Neural cell (in vitro differentiated cells): ENCODE measurements at regions not wholly inside any gene's neighbourhood (a gene's known extent, or its start where the extent isn't known, plus 50 kb on each side); places are given as distances from the start of the nearest gene placed in this dataset.

Experiments used
- H2AFZ ChIP-seq: fragments of 200-600, 300-800 bp; sonication (generic), shearing (Covaris generic); 2 replicates; pipeline ENCODE4 v1.6.0; 2014; ENCODE audit warnings: low read depth, mild to moderate bottlenecking, antibody characterized with exemption, low read length, moderate library complexity
- H3F3A ChIP-seq: fragments of 200-600 bp; shearing (Covaris generic); 2 replicates; pipeline ENCODE4 v1.6.1; 2016; ENCODE audit warnings: mild to moderate bottlenecking, moderate library complexity, mixed read lengths, antibody characterized with exemption, low read length; ENCODE audit not compliant: insufficient read depth, poor library complexity, severe bottlenecking
- H3K27ac ChIP-seq: fragments of 200-600, 300-800 bp; sonication (generic), shearing (Covaris generic); 2 replicates; pipeline ENCODE4 v1.5.1; 2014; ENCODE audit warnings: mild to moderate bottlenecking, low read length, moderate library complexity
- H3K27me3 ChIP-seq: fragments of 300-800, 200-600 bp; sonication (generic), shearing (Covaris generic); 2 replicates; pipeline ENCODE4 v1.6.0; 2014; ENCODE audit warnings: mild to moderate bottlenecking, low read depth, low read length, moderate library complexity; ENCODE audit not compliant: insufficient read depth
- H3K36me3 ChIP-seq: fragments of 300-800, 200-600 bp; sonication (generic), shearing (Covaris generic); 2 replicates; pipeline ENCODE4 v1.5.1; 2014; ENCODE audit warnings: mild to moderate bottlenecking, antibody characterized with exemption, low read length, moderate library complexity; ENCODE audit not compliant: insufficient read depth
- H3K4me2 ChIP-seq: fragments of 300-800, 200-600 bp; sonication (generic), shearing (Covaris generic); 2 replicates; pipeline ENCODE4 v1.6.0; 2014; ENCODE audit warnings: mild to moderate bottlenecking, low read length
- H3K4me3 ChIP-seq: fragments of 300-800, 200-600 bp; sonication (generic), shearing (Covaris generic); 2 replicates; pipeline ENCODE4 v1.5.1; 2014; ENCODE audit warnings: mild to moderate bottlenecking, low read length, moderate library complexity
- H3K79me2 ChIP-seq: fragments of 200-600 bp; shearing (Covaris generic); replicated peaks from 2 replicates; pipeline ENCODE4 v1.6.0; 2014; ENCODE audit warnings: mild to moderate bottlenecking, low read length, moderate library complexity; ENCODE audit not compliant: insufficient read depth
- H3K9ac ChIP-seq: fragments of 300-800, 200-600 bp; sonication (generic), shearing (Covaris generic); 2 replicates; pipeline ENCODE4 v1.6.1; 2016; ENCODE audit warnings: mild to moderate bottlenecking, low read length, mixed read lengths
- H3K9me2 ChIP-seq: fragments of 200-600 bp; shearing (Covaris generic); 2 replicates; pipeline ENCODE4 v1.6.1; 2016; ENCODE audit warnings: mild to moderate bottlenecking, low read length, mixed read lengths; ENCODE audit not compliant: insufficient read depth
- H3K9me3 ChIP-seq: fragments of 200-600, 300-800 bp; sonication (generic), shearing (Covaris generic); 2 replicates; pipeline ENCODE4 v1.6.1; 2016; ENCODE audit warnings: mild to moderate bottlenecking, mixed run types, low read length, moderate library complexity, mixed read lengths
- H4K20me1 ChIP-seq: fragments of 200-600 bp; shearing (Covaris generic); 2 replicates; pipeline ENCODE4 v1.6.1; 2016; ENCODE audit warnings: mild to moderate bottlenecking, mixed run types; ENCODE audit not compliant: insufficient read depth
- CTCF ChIP-seq: fragments of 450-650 bp; IDR thresholded peaks from 2 replicates; pipeline ENCODE4 v1.5.1; 2014; ENCODE audit warnings: antibody characterized with exemption, mild to moderate bottlenecking, moderate library complexity; ENCODE audit not compliant: poor library complexity, severe bottlenecking
- EP300 ChIP-seq: fragments of 450-650 bp; conservative IDR thresholded peaks from 2 replicates; pipeline ENCODE4 v1.6.1; 2014; ENCODE audit warnings: antibody characterized with exemption, mild to moderate bottlenecking, moderate library complexity; ENCODE audit not compliant: poor library complexity, severe bottlenecking
- EZH2 ChIP-seq: fragments of 200-600, 300-800 bp; shearing (Covaris generic), sonication (generic); IDR thresholded peaks from 2 replicates; pipeline ENCODE4 v1.6.1; 2014; ENCODE audit warnings: antibody characterized with exemption, low read length, borderline replicate concordance, mild to moderate bottlenecking; ENCODE audit not compliant: insufficient read depth, poor library complexity, severe bottlenecking
- MXI1 ChIP-seq: fragments of 450-650 bp; conservative IDR thresholded peaks from 2 replicates; pipeline ENCODE4 v1.6.1; 2014; ENCODE audit warnings: antibody characterized with exemption, mild to moderate bottlenecking; ENCODE audit not compliant: poor library complexity, severe bottlenecking
- POLR2AphosphoS5 ChIP-seq: IDR thresholded peaks from 2 replicates; pipeline ENCODE4 v1.6.1; 2012
- RAD21 ChIP-seq: fragments of 450-650 bp; conservative IDR thresholded peaks from 2 replicates; pipeline ENCODE4 v1.6.1; 2014; ENCODE audit warnings: antibody characterized with exemption, mild to moderate bottlenecking, moderate library complexity
- REST ChIP-seq: IDR thresholded peaks from 2 replicates; pipeline ENCODE4 v1.6.1; 2012; ENCODE audit warnings: borderline replicate concordance
- SMC3 ChIP-seq: fragments of 450-650 bp; conservative IDR thresholded peaks from 2 replicates; pipeline ENCODE4 v1.6.1; 2014; ENCODE audit warnings: antibody characterized with exemption, mild to moderate bottlenecking, moderate library complexity; ENCODE audit not compliant: poor library complexity
- TAF1 ChIP-seq: IDR thresholded peaks from 2 replicates; pipeline ENCODE4 v1.6.1; 2012; ENCODE audit warnings: low read depth

- Histone ChIP-seq H3K79me2 (no peaks in the 10 kb centered on the region), H3K9me3 (no peaks in the 10 kb centered on the region), H3F3A (no peaks in the 10 kb centered on the region), H3K4me2 (no peak overlapping the region), H2AFZ (no peak overlapping the region), H4K20me1 (no peaks in the 10 kb centered on the region), H3K27ac (no peak overlapping the region), H3K4me3 (no peak overlapping the region), H3K9ac (no peak overlapping the region), H3K9me2 (no peaks in the 10 kb centered on the region), H3K27me3 (no peaks in the 10 kb centered on the region), H3K36me3 (no peaks in the 10 kb centered on the region)
- TF ChIP-seq TAF1 (no peak), RAD21 (no peak), SMC3 (no peak), EP300 (no peak), MXI1 (no peak), CTCF (no peak), EZH2 (no peak)
Measured at GRCh38 chr9:34783951-34784487, 74.1 kb upstream of the CCL21 start.

GRCh38 chr9:34782372-34782771 is 72.4 kb upstream of the CCL21 start:
- no peak overlapping the region for H3K4me3 ChIP-seq
- H2AFZ ChIP-seq, result no peak overlapping the region
- H3K27me3 ChIP-seq, result no peaks in the 10 kb centered on the region
- H3F3A ChIP-seq, result no peaks in the 10 kb centered on the region
- H3K9me2 ChIP-seq, result no peaks in the 10 kb centered on the region
- no peak for TF ChIP-seq SMC3
- no peak for TF ChIP-seq EP300
- TF ChIP-seq REST, result no peak
- H3K79me2 ChIP-seq, result no peaks in the 10 kb centered on the region
- no peaks in the 10 kb centered on the region for H3K9me3 ChIP-seq
- no peaks in the 10 kb centered on the region for H3K36me3 ChIP-seq
- H3K4me2 ChIP-seq, result no peak overlapping the region
- no peak overlapping the region for H3K27ac ChIP-seq
- no peak overlapping the region for H3K9ac ChIP-seq
- no peaks in the 10 kb centered on the region for H4K20me1 ChIP-seq

- no peaks in the 10 kb centered on the region for H3K36me3 ChIP-seq
- no peaks in the 10 kb centered on the region for H3K9me2 ChIP-seq
- TF ChIP-seq EP300 (no peak), CTCF (no peak), REST (no peak), POLR2AphosphoS5 (no peak), TAF1 (no peak), SMC3 (no peak), MXI1 (no peak), RAD21 (no peak), EZH2 (no peak)
- H3K9me3 ChIP-seq, result no peaks in the 10 kb centered on the region
- no peaks in the 10 kb centered on the region for H3K79me2 ChIP-seq
- no peaks in the 10 kb centered on the region for H3F3A ChIP-seq
- no peaks in the 10 kb centered on the region for H4K20me1 ChIP-seq
- H3K27ac ChIP-seq, result no peak overlapping the region
- H3K4me3 ChIP-seq, result no peak overlapping the region
- H3K27me3 ChIP-seq, result no peaks in the 10 kb centered on the region
- no peak overlapping the region for H2AFZ ChIP-seq
- no peak overlapping the region for H3K4me2 ChIP-seq
- no peak overlapping the region for H3K9ac ChIP-seq
Measured at GRCh38 chr9:34777666-34778065, 67.7 kb upstream of the CCL21 start.
